GM12873 (cell line): ENCODE measurements at regions not wholly inside any gene's neighbourhood (a gene's known extent, or its start where the extent isn't known, plus 50 kb on each side); places are given as distances from the start of the nearest gene placed in this dataset.

ENCODE experiments used
- TF ChIP-seq, protein P1 (sequence below): IDR thresholded peaks from 2 replicates; pipeline ENCODE4 v1.5.1; 2012; ENCODE audit warnings: low read depth, mild to moderate bottlenecking, moderate library complexity, low read length, control low read depth; ENCODE audit not compliant: insufficient read depth; ENCODE audit errors: missing control alignments

- TF ChIP-seq, protein P1, sequence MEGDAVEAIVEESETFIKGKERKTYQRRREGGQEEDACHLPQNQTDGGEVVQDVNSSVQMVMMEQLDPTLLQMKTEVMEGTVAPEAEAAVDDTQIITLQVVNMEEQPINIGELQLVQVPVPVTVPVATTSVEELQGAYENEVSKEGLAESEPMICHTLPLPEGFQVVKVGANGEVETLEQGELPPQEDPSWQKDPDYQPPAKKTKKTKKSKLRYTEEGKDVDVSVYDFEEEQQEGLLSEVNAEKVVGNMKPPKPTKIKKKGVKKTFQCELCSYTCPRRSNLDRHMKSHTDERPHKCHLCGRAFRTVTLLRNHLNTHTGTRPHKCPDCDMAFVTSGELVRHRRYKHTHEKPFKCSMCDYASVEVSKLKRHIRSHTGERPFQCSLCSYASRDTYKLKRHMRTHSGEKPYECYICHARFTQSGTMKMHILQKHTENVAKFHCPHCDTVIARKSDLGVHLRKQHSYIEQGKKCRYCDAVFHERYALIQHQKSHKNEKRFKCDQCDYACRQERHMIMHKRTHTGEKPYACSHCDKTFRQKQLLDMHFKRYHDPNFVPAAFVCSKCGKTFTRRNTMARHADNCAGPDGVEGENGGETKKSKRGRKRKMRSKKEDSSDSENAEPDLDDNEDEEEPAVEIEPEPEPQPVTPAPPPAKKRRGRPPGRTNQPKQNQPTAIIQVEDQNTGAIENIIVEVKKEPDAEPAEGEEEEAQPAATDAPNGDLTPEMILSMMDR = no peak
Measured at GRCh38 chr3:140854961-140855360, 86.7 kb upstream of the SLC25A36 start.

- TF ChIP-seq, protein P1 = no peak
Measured at GRCh38 chr3:140856905-140857304, 84.7 kb upstream of the SLC25A36 start.

DNA sequence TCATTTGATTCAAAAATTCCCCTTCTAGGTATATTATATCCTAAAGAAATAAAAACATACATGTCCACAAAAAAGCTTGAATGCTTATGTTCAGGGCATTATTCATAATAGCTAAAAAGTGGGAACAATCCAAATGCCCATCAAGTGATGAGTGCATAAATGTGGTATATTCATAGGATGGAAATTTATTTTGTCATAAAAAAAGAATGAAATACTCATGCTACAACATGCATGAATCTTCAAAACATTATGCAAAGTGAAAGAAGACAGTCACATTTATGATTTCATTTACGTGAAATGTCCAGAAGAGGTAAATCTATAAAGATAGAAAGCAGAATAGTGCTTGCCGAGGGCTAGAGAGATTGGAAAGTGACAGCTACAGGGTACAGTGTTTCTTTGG lies 83.6 kb upstream of the SLC25A36 start:
- TF ChIP-seq, protein P1 = no peak

DNA sequence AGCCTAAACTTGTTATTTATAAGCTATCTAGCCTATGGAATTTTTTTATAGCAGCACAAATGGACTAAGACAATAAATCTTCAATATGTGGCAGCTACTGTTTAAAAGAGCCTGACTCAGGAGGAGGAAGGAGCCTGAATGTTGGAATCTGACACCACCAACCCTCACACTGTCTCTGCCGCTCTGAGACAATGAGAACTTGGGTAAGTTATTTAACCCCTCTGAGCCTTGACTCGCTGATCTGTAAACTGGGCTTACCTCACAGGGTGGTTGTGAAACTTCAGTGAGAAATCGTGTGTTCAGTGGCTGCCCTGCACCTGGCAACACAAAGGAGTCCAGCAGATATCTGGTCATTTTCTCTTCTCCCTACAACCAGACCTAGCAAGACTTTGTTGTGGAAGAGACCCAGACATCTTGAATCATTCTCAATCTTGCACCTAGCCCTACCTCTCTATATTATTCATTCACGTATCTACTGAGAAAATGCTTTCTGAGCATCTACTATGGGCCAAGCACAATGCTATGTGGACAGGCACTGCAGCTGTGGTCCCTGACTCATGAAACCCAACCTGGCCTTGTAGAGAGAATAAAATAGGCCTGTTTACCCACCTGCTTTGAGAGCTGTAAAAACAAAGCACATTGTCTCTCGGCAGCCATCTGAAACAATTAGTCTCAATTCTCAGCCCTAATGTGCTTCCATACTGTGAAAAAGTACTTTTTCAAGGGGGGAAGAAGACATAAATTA lies 81.9 kb upstream of the SLC25A36 start:
- TF ChIP-seq, protein P1 = no peak

DNA sequence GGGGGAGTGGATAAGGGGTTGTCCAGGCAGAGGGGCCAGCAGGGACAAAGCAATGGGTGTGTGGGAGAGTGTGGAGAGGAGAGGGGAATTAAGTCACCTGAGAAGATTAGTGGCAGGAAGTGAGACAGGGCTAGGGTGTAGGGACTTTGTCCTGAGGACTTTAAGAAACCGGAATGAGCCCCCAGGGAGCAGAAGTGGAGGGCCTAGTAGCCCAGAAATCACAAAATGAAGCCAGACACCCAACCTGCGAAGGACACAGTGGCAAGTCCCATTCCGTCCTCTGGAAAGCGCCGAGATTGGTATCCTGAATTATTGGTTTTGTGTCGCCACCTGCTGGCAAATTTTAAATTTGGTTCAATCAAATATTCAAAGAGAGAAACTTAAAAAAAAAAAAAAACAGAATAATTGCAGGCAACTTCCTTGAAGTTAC lies 78.0 kb upstream of the SLC25A36 start:
- TF ChIP-seq, protein P1 = peak; percentile 48

- TF ChIP-seq, protein P1 = no peak
Measured at GRCh38 chr3:140870351-140870750, 71.3 kb upstream of the SLC25A36 start.

DNA sequence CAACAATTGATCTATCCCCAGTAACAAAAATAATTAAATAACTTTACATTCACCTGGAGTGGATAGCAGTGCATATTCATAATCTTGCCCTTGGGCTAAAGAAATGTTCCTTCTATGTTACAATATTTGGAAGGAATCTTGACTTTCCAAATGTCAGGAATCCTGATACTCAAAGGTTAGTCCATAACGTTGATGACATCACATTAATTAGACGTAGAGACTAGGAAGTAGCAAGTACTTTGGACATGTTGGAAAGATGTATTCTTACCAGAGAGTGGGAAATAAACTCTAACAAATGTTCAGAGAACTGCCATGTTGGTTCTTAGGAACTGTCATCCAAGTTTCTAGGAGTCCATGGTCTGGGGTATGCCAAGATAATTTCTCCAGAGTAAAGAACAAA lies 70.6 kb upstream of the SLC25A36 start:
- TF ChIP-seq, protein P1 = no peak
